GM21723 (cell line): ENCODE measurements at regions not wholly inside any gene's neighbourhood (a gene's known extent, or its start where the extent isn't known, plus 50 kb on each side); places are given as distances from the start of the nearest gene placed in this dataset.

Experiments
- ATAC-seq: cut with Tn5 transposase; IDR thresholded peaks from one replicate; pipeline ENCODE4 v1.9.1; 2021; ENCODE audit warnings: mild to moderate bottlenecking, moderate library complexity; ENCODE audit not compliant: unreplicated experiment

- no peak for ATAC-seq
Observed at GRCh38 chr3:76400141-76400540, 614.8 kb upstream of the ZNF717 start.

DNA sequence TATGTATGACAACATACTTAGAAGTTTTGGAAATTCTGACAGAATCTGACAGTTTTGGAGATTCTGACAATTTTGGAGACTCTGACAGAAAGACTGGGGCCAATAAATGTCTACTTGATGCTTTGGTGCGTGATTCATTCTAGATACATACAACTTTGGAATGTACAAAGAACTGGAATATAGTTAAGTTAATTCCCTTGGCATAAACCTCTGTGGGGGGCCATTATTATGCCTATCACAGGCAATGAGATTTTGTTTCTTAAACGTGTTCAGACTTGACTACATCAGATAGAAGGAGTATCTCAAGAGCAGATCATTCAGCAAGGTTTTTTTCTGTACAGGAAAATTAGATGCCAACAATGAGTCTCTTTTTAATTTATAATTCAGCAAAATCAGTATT is 617.6 kb upstream of the ZNF717 start:
- ATAC-seq, result no peak

DNA sequence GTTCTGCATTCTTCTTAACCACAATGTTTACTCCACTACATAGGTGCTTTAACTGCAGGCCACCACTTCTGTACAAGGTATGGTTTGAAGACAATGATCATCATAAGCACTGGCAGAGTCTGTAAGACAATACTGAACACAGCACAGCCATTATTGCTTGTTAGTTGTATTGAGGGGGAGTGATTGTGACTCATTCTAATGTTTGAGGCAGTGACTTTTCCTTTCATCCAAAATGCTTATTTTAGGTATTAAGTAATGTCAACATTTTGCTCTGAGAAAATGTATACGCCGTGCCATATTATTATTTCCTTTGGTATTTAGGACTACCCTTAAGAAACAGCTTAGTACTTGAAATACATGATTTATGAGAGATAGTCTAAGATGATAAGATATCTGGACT is 618.2 kb upstream of the ZNF717 start:
- no peak for ATAC-seq

- ATAC-seq, result no peak
Observed at GRCh38 chr3:76405196-76405595, 619.8 kb upstream of the ZNF717 start.

GRCh38 chr3:76410762-76411281 is 625.5 kb upstream of the ZNF717 start:
- no peak for ATAC-seq

GRCh38 chr3:76415384-76415783 is 624.5 kb upstream of the ROBO2 start:
- no peak for ATAC-seq

- no peak for ATAC-seq
Observed at GRCh38 chr3:76429581-76430177, 610.2 kb upstream of the ROBO2 start.

GRCh38 chr3:76432396-76432795 is 607.5 kb upstream of the ROBO2 start:
- ATAC-seq, result no peak

GRCh38 chr3:76436894-76437293 is 603.0 kb upstream of the ROBO2 start:
- ATAC-seq, result no peak

- no peak for ATAC-seq
Observed at GRCh38 chr3:76438971-76439370, 600.9 kb upstream of the ROBO2 start.

GRCh38 chr3:76442374-76442915 is 597.5 kb upstream of the ROBO2 start:
- ATAC-seq, result no peak

GRCh38 chr3:76456322-76456721 is 583.6 kb upstream of the ROBO2 start:
- no peak for ATAC-seq

DNA sequence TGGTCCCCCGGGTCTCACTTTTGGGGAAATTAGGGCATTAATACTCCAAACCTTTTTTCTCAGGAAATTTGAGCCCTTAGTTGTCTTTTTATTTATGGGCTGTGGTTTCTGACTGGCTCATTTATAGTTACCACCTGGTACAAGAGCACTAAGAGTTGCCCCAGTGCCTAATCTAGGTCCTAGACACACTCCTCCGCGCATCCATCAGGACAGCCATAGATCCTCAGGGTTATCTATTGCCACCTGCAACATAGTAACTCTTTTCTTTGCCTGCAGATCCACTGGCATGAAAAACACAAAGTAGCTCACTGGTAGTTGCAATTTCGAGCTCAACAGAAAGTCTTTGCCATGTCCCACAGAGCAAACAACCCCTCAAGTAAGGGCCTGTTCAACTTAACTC is 576.4 kb upstream of the ROBO2 start:
- no peak for ATAC-seq

GRCh38 chr3:76470285-76470684 is 569.6 kb upstream of the ROBO2 start:
- no peak for ATAC-seq

- no peak for ATAC-seq
Observed at GRCh38 chr3:76474632-76475031, 565.3 kb upstream of the ROBO2 start.

- ATAC-seq, result no peak
Observed at GRCh38 chr3:76479161-76479650, 560.7 kb upstream of the ROBO2 start.

- ATAC-seq, result no peak
Observed at GRCh38 chr3:76482510-76482909, 557.4 kb upstream of the ROBO2 start.

DNA sequence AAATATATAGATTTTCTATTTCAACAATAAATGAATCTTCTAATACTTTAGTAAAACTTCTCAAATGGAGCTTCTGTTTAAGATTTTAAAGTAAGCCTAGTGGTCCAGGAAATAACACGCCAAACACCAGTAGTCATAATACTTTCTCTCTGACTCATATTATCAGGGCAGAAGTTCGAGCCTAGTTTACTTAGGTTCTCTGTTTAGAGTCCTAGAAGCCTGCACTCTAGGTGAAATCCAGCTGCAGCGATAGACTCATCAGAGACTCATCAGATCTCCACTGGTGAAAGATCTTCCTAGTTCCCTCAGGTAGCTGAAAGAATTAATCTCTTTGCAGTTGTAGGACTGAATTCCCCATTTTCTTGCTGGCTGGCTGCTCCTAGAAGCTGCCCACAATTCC is 552.5 kb upstream of the ROBO2 start:
- no peak for ATAC-seq

DNA sequence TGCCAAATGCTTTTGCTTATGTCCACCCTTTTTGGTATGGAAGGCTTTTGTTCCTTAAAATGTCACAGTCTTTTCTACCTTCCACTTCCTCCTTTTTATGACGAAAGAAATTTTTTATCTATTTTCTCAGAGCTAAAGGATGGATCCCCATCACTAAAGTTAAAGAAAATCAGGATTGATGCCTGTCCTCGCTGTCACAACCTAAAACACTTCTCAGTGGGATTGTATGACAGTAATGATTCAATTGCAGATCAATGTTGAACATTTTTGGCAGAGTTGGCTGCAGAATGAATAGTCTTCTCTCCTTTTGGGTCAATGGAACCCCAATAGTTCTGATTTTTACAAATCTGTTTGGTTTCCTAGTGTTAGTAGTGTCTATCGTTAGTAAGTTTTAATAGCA is 549.8 kb upstream of the ROBO2 start:
- no peak for ATAC-seq

GRCh38 chr3:76495216-76495615 is 544.7 kb upstream of the ROBO2 start:
- ATAC-seq, result no peak

GRCh38 chr3:76497636-76498035 is 542.3 kb upstream of the ROBO2 start:
- no peak for ATAC-seq

DNA sequence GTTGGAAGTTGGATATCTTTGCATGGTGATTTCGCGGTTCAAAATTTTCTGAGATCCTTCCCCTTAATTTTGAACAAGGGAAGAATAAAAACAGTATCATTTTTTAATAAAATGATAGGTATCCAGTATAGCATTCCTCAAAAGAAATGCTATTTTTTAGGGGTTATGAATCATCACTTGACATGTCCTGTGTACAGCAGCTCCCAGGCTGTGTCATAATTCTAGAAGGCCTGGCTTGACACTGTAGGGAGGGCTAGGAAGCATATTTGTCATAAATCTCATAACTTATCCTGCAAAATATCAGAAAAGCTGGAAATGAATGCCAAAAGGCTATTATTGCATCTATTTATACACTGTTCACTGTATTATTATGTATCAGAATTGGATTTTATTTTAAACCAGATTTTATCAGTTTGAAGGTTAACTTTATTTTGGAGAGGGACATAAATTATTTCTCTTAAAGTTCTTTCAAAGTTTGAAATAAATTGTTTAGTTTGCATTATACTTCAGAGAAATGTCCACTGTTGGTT is 539.1 kb upstream of the ROBO2 start:
- no peak for ATAC-seq

- ATAC-seq, result no peak
Observed at GRCh38 chr3:76501315-76501714, 538.6 kb upstream of the ROBO2 start.
